ENCODE measurements at regions not wholly inside any gene's neighbourhood (a gene's known extent, or its start where the extent isn't known, plus 50 kb on each side); places are given as distances from the start of the nearest gene placed in this dataset.

- TF ChIP-seq EP300 (IDR thresholded peaks at IDR 0.05) (no peak), POLR2AphosphoS5 (IDR thresholded peaks at IDR 0.05) (no peak), POLR2A (IDR thresholded peaks at IDR 0.05) (no peak), CTCF (IDR thresholded peaks at IDR 0.05) (no peak)
Observed at GRCh38 chr4:174402470-174403176, 118.9 kb downstream of the CEP44 start.
